ENCODE measurements at regions not wholly inside any gene's neighbourhood (a gene's known extent, or its start where the extent isn't known, plus 50 kb on each side); places are given as distances from the start of the nearest gene placed in this dataset.
A peak's percentile ranks its signal among the peaks of the same experiment; 100 is the strongest.

DNA sequence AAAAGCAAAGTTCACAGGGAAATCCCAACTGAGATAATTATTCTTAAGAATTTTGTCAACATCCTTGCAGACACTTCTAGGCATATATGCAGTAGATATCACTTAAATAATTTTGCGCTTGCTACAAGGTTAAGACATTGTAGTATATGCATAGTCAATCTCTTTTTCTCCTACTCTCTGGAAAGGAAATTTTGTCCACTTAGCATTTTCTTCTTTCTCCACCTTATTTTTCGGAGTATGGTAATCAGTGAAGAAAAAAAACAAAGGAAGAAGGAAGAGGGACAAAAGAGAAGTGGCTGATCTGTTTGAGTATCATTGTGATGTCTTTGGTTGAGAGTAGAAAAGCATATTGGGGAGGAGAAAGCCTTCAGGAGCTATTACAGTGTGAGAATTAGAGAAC is 104.6 kb downstream of the LACC1 start:
- no peak overlapping the region for H3K4me2 ChIP-seq
- TF ChIP-seq Cebpa-rat (IDR thresholded peaks at IDR 0.05): no peak
- no peaks in the 10 kb centered on the region for H3K36me3 ChIP-seq
- no peaks in the 10 kb centered on the region for H3K27me3 ChIP-seq
- no peaks in the 10 kb centered on the region for H4K20me1 ChIP-seq
- no peak overlapping the region for H3K9ac ChIP-seq
- peaks cover 0 to 16% (median 7%) of the 10 kb centered on the region in 10 experiments; a peak in 10 of 20 replicates for H3K4me1 ChIP-seq
- no peak overlapping the region for H3K4me3 ChIP-seq
- H3K9me3 ChIP-seq (replicated peaks in 1 of 11): no peaks in the 10 kb centered on the region
- no peak overlapping the region for H3K27ac ChIP-seq

- H3K27ac ChIP-seq: no peak overlapping the region
- no peak overlapping the region for H3K9ac ChIP-seq
- no peaks in the 10 kb centered on the region for H3K36me3 ChIP-seq
- no peaks in the 10 kb centered on the region for H3K27me3 ChIP-seq
- no peak for TF ChIP-seq Cebpa-rat (IDR thresholded peaks at IDR 0.05)
- peak overlapping the region in 6 of 11 experiments; percentile 9 to 62 (median 54); a peak in 6 of 22 replicates for H3K4me2 ChIP-seq
- peaks cover 0 to 16% (median 7%) of the 10 kb centered on the region in 10 experiments; a peak in 10 of 20 replicates for H3K4me1 ChIP-seq
- H3K9me3 ChIP-seq (replicated peaks in 1 of 11): no peaks in the 10 kb centered on the region
- H3K4me3 ChIP-seq: no peak overlapping the region
- no peaks in the 10 kb centered on the region for H4K20me1 ChIP-seq
Measured at GRCh38 chr13:43985422-43986072, 105.8 kb downstream of the LACC1 start.

DNA sequence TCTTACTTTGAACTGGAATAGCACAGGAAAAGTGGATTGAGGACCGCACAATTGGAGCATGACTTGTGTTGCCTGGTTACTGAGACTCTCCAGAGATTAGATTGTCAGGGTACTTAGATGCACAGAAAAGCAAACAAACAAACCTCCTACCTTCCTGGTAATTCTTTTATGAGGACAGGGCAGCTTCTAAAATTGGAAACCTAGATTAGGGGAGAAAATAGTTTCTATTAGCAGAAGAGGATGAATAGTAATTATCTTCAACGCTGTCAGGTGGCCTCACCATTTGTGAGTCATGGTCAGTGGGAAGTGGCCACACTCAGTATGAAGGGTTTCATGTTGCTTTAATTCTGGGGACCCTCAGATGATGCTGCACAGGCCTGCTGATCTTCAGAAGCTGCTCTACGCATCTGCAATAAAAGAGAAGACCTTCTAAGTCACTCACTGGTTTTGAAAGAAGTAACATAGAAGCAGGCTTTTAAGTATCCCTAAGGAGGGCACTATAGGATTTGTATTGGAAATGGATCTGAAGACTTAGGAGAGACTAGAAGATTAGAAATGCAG is 106.8 kb downstream of the LACC1 start:
- peak overlapping the region in 8 of 11 experiments; percentile 3 to 62 (median 54); a peak in 13 of 22 replicates for H3K4me2 ChIP-seq
- no peaks in the 10 kb centered on the region for H3K36me3 ChIP-seq
- H3K27ac ChIP-seq: no peak overlapping the region
- peaks cover 0 to 16% (median 7%) of the 10 kb centered on the region in 10 experiments; a peak in 10 of 20 replicates for H3K4me1 ChIP-seq
- no peaks in the 10 kb centered on the region for H4K20me1 ChIP-seq
- no peak overlapping the region for H3K4me3 ChIP-seq
- H3K9ac ChIP-seq: no peak overlapping the region
- no peaks in the 10 kb centered on the region for H3K9me3 ChIP-seq (replicated peaks in 1 of 11)
- no peak for TF ChIP-seq Cebpa-rat (IDR thresholded peaks at IDR 0.05)
- H3K27me3 ChIP-seq: no peaks in the 10 kb centered on the region

DNA sequence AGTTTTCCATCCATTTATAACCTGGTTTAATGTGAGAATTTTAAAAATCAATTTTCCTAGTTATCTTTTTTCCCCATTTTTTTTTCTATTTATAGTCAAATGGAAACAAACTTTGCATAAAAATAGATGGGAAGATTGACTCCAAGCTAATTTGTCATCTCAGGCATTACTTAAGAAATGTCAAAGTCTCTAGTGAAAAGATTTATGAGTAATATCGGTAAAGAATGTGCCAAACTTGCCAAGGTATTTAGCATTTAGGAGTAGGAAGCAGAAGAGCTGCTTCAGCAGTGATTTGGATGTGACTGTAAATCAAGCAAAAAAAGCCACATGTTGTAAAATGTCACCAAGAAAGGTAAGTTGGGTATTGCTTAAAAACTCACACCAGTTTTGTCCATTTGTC is 108.6 kb downstream of the LACC1 start:
- TF ChIP-seq Cebpa-rat (IDR thresholded peaks at IDR 0.05): no peak
- no peaks in the 10 kb centered on the region for H4K20me1 ChIP-seq

DNA sequence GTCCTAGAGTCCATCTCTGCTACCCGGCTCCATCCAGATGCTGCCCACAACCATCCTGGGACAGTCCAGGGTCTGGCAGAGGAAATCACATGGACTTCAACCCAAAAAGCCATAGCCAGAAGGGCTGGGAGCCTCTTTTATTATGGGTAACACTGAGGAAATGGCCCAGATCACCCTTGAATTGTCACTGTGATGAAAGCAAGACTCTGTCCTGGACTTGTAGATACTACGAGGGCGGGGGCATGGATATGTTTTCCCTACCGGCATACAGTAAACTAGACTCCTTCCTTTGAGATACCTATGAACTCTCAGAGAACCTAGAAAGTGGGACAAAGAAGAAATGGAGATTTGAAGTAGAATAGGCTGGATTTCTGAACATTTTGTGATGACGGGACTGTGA is 110.3 kb downstream of the LACC1 start:
- H3K27ac ChIP-seq: no peak overlapping the region
- no peak for TF ChIP-seq Cebpa-rat (IDR thresholded peaks at IDR 0.05)
- H3K4me3 ChIP-seq: no peak overlapping the region
- no peaks in the 10 kb centered on the region for H3K36me3 ChIP-seq
- H3K4me1 ChIP-seq: peaks cover 0 to 16% (median 7%) of the 10 kb centered on the region in 10 experiments; a peak in 10 of 20 replicates
- H3K4me2 ChIP-seq: no peak overlapping the region
- H3K9me3 ChIP-seq (replicated peaks in 1 of 11): peaks cover 14 to 18% (median 16%) of the 10 kb centered on the region in 11 experiments
- H3K9ac ChIP-seq: no peak overlapping the region
- H4K20me1 ChIP-seq: no peaks in the 10 kb centered on the region
- no peaks in the 10 kb centered on the region for H3K27me3 ChIP-seq

More for the DNA sequence above, 108.6 kb downstream of the LACC1 start:
- Histone ChIP-seq H3K36me3 (no peaks in the 10 kb centered on the region), H3K4me1 (peaks cover 0 to 16% (median 7%) of the 10 kb centered on the region in 10 experiments; a peak in 10 of 20 replicates), H3K9ac (no peak overlapping the region), H3K4me2 (no peak overlapping the region), H3K9me3 (replicated peaks in 1 of 11) (peaks cover 0 to under 1% (median 0%) of the 10 kb centered on the region in 11 experiments; a peak in 4 of 22 replicates), H3K27ac (no peak overlapping the region), H3K27me3 (no peaks in the 10 kb centered on the region), H3K4me3 (no peak overlapping the region)

GRCh38 chr13:43990829-43991228 is 111.1 kb downstream of the LACC1 start:
- peaks cover 0 to 14% (median 7%) of the 10 kb centered on the region in 10 experiments; a peak in 10 of 20 replicates for H3K4me1 ChIP-seq
- no peak for TF ChIP-seq Cebpa-rat (IDR thresholded peaks at IDR 0.05)
- H3K27me3 ChIP-seq: no peaks in the 10 kb centered on the region
- H3K9ac ChIP-seq: no peak overlapping the region
- H4K20me1 ChIP-seq: no peaks in the 10 kb centered on the region
- H3K9me3 ChIP-seq (replicated peaks in 1 of 11): peaks cover 22 to 26% (median 24%) of the 10 kb centered on the region in 11 experiments
- H3K36me3 ChIP-seq: peaks cover 0 to 5% (median 0%) of the 10 kb centered on the region in 11 experiments; a peak in 1 of 22 replicates
- H3K4me2 ChIP-seq: no peak overlapping the region
- H3K27ac ChIP-seq: no peak overlapping the region
- no peak overlapping the region for H3K4me3 ChIP-seq

- Histone ChIP-seq H3K9me3 (replicated peaks in 1 of 11) (peaks cover 28 to 35% (median 31%) of the 10 kb centered on the region in 11 experiments), H3K36me3 (peaks cover 0 to 5% (median 0%) of the 10 kb centered on the region in 11 experiments; a peak in 1 of 22 replicates), H4K20me1 (no peaks in the 10 kb centered on the region), H3K27ac (no peak overlapping the region), H3K4me3 (no peak overlapping the region), H3K27me3 (no peaks in the 10 kb centered on the region), H3K4me2 (no peak overlapping the region), H3K4me1 (peaks cover 0 to 5% (median 0%) of the 10 kb centered on the region in 10 experiments; a peak in 8 of 20 replicates), H3K9ac (no peak overlapping the region)
- no peak for TF ChIP-seq Cebpa-rat (IDR thresholded peaks at IDR 0.05)
Measured at GRCh38 chr13:43991773-43992201, 112.1 kb downstream of the LACC1 start.

DNA sequence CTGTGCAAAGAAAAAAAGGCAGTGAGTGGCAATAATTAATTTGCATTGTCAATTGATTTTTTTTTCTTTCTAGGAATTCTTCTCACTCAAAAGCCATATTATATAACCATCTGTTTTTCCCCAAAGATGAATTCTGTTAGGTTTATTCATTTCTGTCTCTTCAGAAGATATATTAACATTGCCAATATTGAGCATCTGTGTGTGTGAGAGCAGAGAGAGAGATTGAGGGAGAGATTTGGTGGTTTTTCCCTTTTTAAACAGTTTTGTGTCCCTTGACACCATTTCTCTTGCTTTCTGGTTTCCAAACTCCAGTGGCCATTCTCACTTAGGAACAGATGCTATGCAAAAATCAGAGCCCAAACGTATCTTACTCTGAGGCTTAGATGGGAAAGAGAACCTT is 112.5 kb downstream of the LACC1 start:
- no peak overlapping the region for H3K27ac ChIP-seq
- H3K4me2 ChIP-seq: no peak overlapping the region
- no peak for TF ChIP-seq Cebpa-rat (IDR thresholded peaks at IDR 0.05)
- H3K4me3 ChIP-seq: no peak overlapping the region
- no peaks in the 10 kb centered on the region for H3K27me3 ChIP-seq
- H3K9me3 ChIP-seq (replicated peaks in 1 of 11): peaks cover 28 to 35% (median 31%) of the 10 kb centered on the region in 11 experiments
- H3K36me3 ChIP-seq: peaks cover 0 to 5% (median 0%) of the 10 kb centered on the region in 11 experiments; a peak in 1 of 22 replicates
- no peaks in the 10 kb centered on the region for H4K20me1 ChIP-seq
- peaks cover 0 to under 1% (median 0%) of the 10 kb centered on the region in 10 experiments; a peak in 1 of 20 replicates for H3K4me1 ChIP-seq
- H3K9ac ChIP-seq: no peak overlapping the region

GRCh38 chr13:43994999-43995859 is 115.5 kb downstream of the LACC1 start:
- H3K4me2 ChIP-seq: no peak overlapping the region
- H3K27ac ChIP-seq: no peak overlapping the region
- no peak for TF ChIP-seq Cebpa-rat (IDR thresholded peaks at IDR 0.05)
- no peak overlapping the region for H3K9ac ChIP-seq
- no peaks in the 10 kb centered on the region for H4K20me1 ChIP-seq
- peaks cover 0 to 5% (median 0%) of the 10 kb centered on the region in 11 experiments; a peak in 1 of 22 replicates for H3K36me3 ChIP-seq
- H3K27me3 ChIP-seq: no peaks in the 10 kb centered on the region
- peaks cover 0 to 8% (median 2%) of the 10 kb centered on the region in 10 experiments; a peak in 4 of 20 replicates for H3K4me1 ChIP-seq
- H3K4me3 ChIP-seq: no peak overlapping the region
- peaks cover 28 to 37% (median 32%) of the 10 kb centered on the region in 11 experiments for H3K9me3 ChIP-seq (replicated peaks in 1 of 11)
